ENCODE measurements at regions not wholly inside any gene's neighbourhood (a gene's known extent, or its start where the extent isn't known, plus 50 kb on each side); places are given as distances from the start of the nearest gene placed in this dataset.

- no peak for DNase-seq
Measured at GRCh38 chr5:118778941-118779340, 209.4 kb downstream of the DTWD2 start.

DNA sequence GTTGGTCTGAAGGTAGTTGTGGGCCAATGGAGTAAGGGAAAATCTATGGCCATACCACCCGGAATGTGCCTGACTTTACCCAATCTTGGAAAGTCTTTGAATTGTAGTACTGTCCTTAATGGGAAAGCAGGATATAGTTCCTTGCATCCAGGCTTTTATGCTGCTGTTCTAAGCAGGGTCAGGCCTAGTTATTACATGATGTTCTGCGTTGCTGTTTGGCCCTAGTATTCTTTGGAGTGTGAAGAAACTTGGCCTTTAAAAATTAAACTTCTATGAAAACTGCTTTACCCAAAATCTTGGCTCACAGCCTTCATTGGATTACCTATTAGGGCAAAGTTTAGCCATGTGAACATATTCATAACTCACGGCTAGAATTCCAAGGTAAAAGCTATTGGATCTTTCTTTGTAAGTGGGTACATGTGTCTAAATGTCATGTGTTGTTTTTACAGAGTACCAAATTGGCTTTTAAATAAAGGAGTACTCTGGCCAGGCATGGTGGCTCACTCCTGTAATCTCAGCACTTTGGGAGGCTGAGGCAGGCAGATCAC lies 211.1 kb downstream of the DTWD2 start:
- no peak for DNase-seq

DNA sequence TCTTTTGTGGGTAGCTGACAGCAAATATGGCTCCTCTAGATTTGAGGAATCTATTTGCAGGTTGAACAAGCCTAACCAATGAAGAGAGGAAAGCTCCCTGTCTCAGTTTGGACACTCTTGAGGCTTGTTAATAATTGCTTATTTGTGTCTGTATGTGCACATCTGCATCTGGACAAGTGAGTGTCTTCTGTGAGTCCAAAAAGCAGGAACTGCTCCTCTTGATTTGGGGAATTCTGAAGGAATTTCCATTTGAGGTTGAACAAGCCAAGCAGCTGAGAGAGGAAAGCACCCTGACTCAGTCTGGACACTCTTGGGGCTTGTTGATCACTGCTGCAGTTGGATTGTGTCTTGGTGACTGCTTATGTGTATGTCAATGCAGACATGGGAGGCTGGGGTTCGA lies 211.6 kb downstream of the DTWD2 start:
- no peak for DNase-seq

DNA sequence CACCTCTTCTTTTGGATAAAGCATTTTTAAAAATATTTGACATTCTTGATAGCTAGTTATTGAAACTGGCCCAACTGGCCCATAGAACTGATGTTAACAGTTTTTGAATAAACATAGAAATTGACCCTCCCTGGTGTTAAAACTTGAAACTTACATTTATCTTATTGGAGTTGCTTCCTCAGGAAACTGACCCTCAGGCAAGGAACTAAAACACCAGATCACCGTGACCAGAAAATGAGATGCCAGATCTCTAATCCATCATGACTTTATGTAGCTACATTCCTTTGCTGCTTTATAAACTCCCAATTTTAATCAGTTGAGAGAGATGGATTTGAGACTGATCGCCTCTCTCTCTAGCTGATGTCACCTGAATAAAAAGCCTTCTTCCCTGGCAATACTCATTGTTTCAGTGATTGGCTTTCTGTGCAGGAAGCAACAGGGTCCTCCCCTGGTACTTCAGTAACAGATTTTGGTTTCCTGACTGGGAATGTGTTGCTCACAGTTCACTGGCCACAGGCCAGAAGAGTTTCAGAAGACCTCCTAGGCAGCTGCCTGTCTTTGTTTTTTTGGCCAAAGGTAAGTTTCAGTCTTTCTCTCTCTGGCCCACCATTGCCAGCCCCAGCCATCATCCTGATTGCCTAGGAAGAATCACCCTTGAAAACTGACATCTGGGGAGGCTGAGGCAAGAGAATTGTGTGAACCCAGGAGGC lies 212.4 kb downstream of the DTWD2 start:
- DNase-seq, result no peak

- DNase-seq, result no peak
Measured at GRCh38 chr5:118768607-118769175, 219.7 kb downstream of the DTWD2 start.

DNA sequence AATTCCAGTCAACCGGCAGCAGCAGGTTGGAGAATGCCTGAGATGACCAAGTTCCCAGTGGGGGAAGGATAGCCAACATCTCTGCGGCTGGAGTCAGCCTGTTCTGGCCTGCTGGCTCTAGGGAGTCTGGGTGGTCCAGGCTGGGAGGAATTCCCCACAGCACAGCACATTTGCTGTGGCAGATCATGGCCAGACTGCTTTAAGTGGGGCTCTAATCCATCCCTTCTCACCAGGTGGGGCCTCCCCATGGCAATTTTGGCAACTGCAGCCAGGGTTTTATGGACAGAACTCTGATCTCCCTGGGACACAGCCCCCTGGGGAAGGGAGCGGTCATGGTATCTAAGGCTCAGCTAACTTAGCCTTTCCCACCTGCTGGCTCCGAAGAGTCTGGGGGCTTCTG lies 226.1 kb downstream of the DTWD2 start:
- DNase-seq, result no peak

GRCh38 chr5:118761814-118762213 lies 226.5 kb downstream of the DTWD2 start:
- DNase-seq, result no peak

- no peak for DNase-seq
Measured at GRCh38 chr5:118752969-118753368, 235.4 kb downstream of the DTWD2 start.

- DNase-seq, result no peak
Measured at GRCh38 chr5:118736396-118736795, 252.0 kb downstream of the DTWD2 start.

GRCh38 chr5:118733394-118733793 lies 255.0 kb downstream of the DTWD2 start:
- DNase-seq, result no peak

- DNase-seq, result no peak
Measured at GRCh38 chr5:118728191-118728590, 260.2 kb downstream of the DTWD2 start.

- DNase-seq, result no peak
Measured at GRCh38 chr5:118726891-118727290, 261.5 kb downstream of the DTWD2 start.

DNA sequence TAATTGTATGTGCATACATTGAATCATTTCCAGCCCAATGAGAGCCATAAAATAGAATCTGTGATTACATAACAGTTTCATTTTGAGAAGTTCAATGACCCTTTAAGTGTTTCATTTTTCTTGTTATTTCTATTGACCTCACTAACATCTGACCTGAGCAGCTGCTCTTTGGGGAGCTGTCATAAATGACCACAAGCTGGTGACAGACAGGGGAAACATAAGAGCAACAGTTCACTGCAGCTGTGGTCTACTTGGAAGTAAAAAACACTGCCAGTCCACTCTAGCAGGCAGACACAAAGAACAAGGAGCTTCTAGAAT lies 265.4 kb downstream of the DTWD2 start:
- no peak for DNase-seq

GRCh38 chr5:118722122-118723020 lies 266.0 kb downstream of the DTWD2 start:
- no peak for DNase-seq

GRCh38 chr5:118711727-118712126 lies 276.6 kb downstream of the DTWD2 start:
- DNase-seq, result no peak

GRCh38 chr5:118705959-118706667 lies 282.2 kb downstream of the DTWD2 start:
- no peak for DNase-seq

DNA sequence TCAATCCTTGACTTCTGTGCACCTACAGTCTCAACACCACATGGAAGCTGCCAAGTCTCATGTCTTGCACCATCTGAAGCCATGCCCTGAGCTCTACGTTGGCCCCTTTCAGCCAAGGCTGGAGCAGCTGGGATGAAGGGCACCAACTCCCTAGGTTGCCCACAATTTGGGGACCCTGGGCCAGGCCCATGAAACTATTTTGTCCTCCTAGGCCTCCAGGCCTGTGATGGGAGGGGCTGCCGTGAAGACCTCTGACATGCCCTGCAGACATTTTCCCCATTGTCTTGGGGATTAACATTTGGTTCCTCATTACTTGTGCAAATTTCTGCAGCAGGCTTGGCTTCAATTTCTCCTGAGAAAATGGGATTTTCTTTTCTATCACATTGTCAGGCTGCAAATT lies 285.1 kb downstream of the DTWD2 start:
- DNase-seq, result no peak

GRCh38 chr5:118701791-118702190 lies 286.6 kb downstream of the DTWD2 start:
- DNase-seq, result no peak

- DNase-seq, result no peak
Measured at GRCh38 chr5:118700510-118700909, 287.8 kb downstream of the DTWD2 start.

DNA sequence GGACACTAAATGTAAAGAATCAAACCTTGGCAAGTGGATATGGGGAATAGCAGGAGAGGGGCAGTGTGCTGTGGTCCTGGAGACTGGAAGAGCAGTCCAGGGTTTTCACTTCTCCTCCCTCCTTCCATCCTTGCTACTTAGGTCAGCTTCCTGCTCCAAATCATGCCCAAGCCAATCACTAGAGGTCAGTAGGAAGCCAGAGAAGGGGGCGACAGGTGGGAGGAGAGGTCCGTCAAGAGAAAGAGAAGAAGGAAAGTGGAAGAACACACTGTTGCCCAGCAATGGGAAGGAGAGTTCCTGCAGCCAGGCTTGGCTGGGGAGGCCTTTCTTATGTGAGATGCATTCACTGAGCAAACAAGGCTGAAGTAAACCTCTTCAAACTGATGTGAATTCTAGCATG lies 289.6 kb downstream of the DTWD2 start:
- DNase-seq, result no peak

DNA sequence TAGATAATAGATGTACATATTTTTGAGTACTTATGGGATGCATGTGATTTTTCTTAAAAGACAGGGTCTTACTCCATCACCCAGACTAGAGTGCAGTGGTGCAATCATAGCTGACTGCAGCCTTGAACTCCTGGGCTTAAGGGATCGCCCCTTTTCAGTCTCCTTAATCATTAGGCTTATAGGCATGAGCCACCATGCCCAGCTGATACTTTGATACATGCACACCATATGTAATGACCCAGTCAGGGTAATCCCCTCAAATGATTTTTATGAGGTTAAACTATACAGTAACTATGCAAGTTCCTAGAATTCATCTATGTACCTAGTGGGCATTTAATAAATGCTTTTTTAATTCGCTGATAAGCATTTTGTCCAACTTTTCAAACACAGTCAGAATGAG lies 292.3 kb downstream of the DTWD2 start:
- DNase-seq, result no peak

DNA sequence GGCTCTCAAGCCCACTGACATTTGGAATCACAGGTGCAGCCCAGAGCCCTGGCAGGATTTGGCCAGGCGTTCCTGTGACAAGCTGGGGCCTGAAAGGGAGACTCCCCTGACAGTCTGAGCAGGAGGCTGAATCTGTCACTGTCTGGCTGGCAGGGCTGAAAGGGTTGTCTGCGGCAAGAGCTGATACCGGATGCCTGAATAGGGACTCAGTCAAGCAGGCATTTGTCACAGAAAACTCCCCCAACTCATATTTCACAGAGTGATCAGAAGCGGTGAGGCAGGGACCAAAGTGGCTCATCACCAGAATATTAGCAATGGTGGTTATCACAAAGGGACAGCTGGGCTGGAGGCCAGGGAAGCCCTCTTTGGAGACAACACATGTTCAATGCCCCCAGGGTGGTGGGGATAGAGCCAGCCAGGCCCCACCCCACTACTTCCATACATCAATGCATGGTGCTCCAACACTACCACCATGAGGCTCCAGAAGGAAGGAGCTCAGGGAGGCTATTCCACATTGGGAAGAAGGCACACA lies 295.5 kb downstream of the DTWD2 start:
- DNase-seq, result peak; percentile 19

Data from skin of body (tissue), 1 donor.